H9 (cell line): ENCODE measurements at regions not wholly inside any gene's neighbourhood (a gene's known extent, or its start where the extent isn't known, plus 50 kb on each side); places are given as distances from the start of the nearest gene placed in this dataset.

Experiments used
- DNase-seq: peaks from one replicate; pipeline ENCODE4 v3.0.0-alpha.2; 2017
- H2AFZ ChIP-seq: one replicate; pipeline ENCODE4 v1.6.1; 2013; ENCODE audit warnings: mild to moderate bottlenecking, low read length, control low read depth, moderate library complexity
- H2AK5ac ChIP-seq: 2 replicates; pipeline ENCODE4 v1.6.1; 2013; ENCODE audit warnings: low read length, control low read depth, mixed read lengths; ENCODE audit not compliant: insufficient read length
- H2BK120ac ChIP-seq: one replicate; pipeline ENCODE4 v1.6.1; 2013; ENCODE audit warnings: low read depth, mild to moderate bottlenecking, low read length, control low read depth, inconsistent platforms; ENCODE audit not compliant: poor library complexity, severe bottlenecking
- H2BK12ac ChIP-seq: 2 replicates; pipeline ENCODE4 v1.6.1; 2013; ENCODE audit warnings: low read length, control low read depth, mixed read lengths, low read depth; ENCODE audit not compliant: insufficient read length
- H2BK15ac ChIP-seq: 2 replicates; pipeline ENCODE4 v1.6.1; 2013; ENCODE audit warnings: low read depth, low read length, control low read depth
- H2BK20ac ChIP-seq: one replicate; pipeline ENCODE4 v1.6.1; 2013; ENCODE audit warnings: low read depth, mild to moderate bottlenecking, low read length, control low read depth, inconsistent platforms; ENCODE audit not compliant: poor library complexity, severe bottlenecking
- H2BK5ac ChIP-seq: 2 replicates; pipeline ENCODE4 v1.6.1; 2013; ENCODE audit warnings: low read length, control low read depth, mixed read lengths; ENCODE audit not compliant: insufficient read length
- H3K14ac ChIP-seq: 2 replicates; pipeline ENCODE4 v1.6.1; 2013; ENCODE audit warnings: low read length, control low read depth; ENCODE audit not compliant: insufficient read depth
- H3K18ac ChIP-seq: 2 replicates; pipeline ENCODE4 v1.6.1; 2013; ENCODE audit warnings: low read depth, mild to moderate bottlenecking, mixed read lengths, low read length, control low read depth; ENCODE audit not compliant: insufficient read length
- H3K23ac ChIP-seq: 2 replicates; pipeline ENCODE4 v1.6.1; 2013; ENCODE audit warnings: low read length, control low read depth, mixed read lengths, low read depth; ENCODE audit not compliant: insufficient read length
- H3K23me2 ChIP-seq: 2 replicates; pipeline ENCODE4 v1.6.1; 2013; ENCODE audit warnings: low read depth, mild to moderate bottlenecking, mixed read lengths, low read length, control low read depth; ENCODE audit not compliant: insufficient read length, poor library complexity, severe bottlenecking
- H3K27ac ChIP-seq: 2 replicates; pipeline ENCODE4 v1.5.1; 2013; ENCODE audit warnings: low read length, control low read depth, mixed read lengths, low read depth; ENCODE audit not compliant: insufficient read length
- H3K27me3 ChIP-seq: 2 replicates; pipeline ENCODE4 v1.6.1; 2013; ENCODE audit warnings: low read length, control low read depth, inconsistent platforms; ENCODE audit not compliant: insufficient read depth
- H3K4ac ChIP-seq: 2 replicates; pipeline ENCODE4 v1.6.1; 2013; ENCODE audit warnings: low read depth, mild to moderate bottlenecking, control low read depth, inconsistent platforms, low read length, moderate library complexity
- H3K4me1 ChIP-seq: 2 replicates; pipeline ENCODE4 v1.6.1; 2013; ENCODE audit warnings: low read length, control low read depth, inconsistent platforms; ENCODE audit not compliant: insufficient read depth
- H3K4me2 ChIP-seq: 2 replicates; pipeline ENCODE4 v1.6.1; 2013; ENCODE audit warnings: low read length, control low read depth, mixed read lengths; ENCODE audit not compliant: insufficient read length, insufficient read depth
- H3K56ac ChIP-seq: 2 replicates; pipeline ENCODE4 v1.6.1; 2013; ENCODE audit warnings: low read depth, mild to moderate bottlenecking, mixed read lengths, low read length, control low read depth; ENCODE audit not compliant: insufficient read length
- H3K79me1 ChIP-seq: 2 replicates; pipeline ENCODE4 v1.6.1; 2013; ENCODE audit warnings: low read depth, mild to moderate bottlenecking, moderate library complexity, low read length, control low read depth, inconsistent platforms; ENCODE audit not compliant: insufficient read depth, poor library complexity, severe bottlenecking
- H3K79me2 ChIP-seq: 2 replicates; pipeline ENCODE4 v1.6.1; 2013; ENCODE audit warnings: low read length, control low read depth, inconsistent platforms; ENCODE audit not compliant: insufficient read depth
- H3K9ac ChIP-seq: 2 replicates; pipeline ENCODE4 v1.6.1; 2013; ENCODE audit warnings: low read length, control low read depth, mixed read lengths; ENCODE audit not compliant: insufficient read length; ENCODE audit errors: extremely low read depth
- H3K9me3 ChIP-seq: one replicate; pipeline ENCODE4 v1.6.1; 2013; ENCODE audit warnings: low read depth, low read length, inconsistent platforms; ENCODE audit not compliant: control insufficient read depth
- H3T11ph ChIP-seq: one replicate; pipeline ENCODE4 v1.6.1; 2013; ENCODE audit warnings: mild to moderate bottlenecking, low read length, control low read depth, inconsistent platforms
- H4K20me1 ChIP-seq: one replicate; pipeline ENCODE4 v1.6.1; 2013; ENCODE audit not compliant: control insufficient read depth, insufficient read length, insufficient read depth
- H4K5ac ChIP-seq: 2 replicates; pipeline ENCODE4 v1.6.1; 2013; ENCODE audit warnings: low read depth, mild to moderate bottlenecking, mixed read lengths, low read length, control low read depth; ENCODE audit not compliant: insufficient read length
- H4K8ac ChIP-seq: replicated peaks from 2 replicates; pipeline ENCODE4 v1.6.1; 2013; ENCODE audit warnings: low read length, control low read depth, mixed read lengths, low read depth; ENCODE audit not compliant: insufficient read length
- H4K91ac ChIP-seq: 2 replicates; pipeline ENCODE4 v1.6.1; 2013; ENCODE audit warnings: low read depth, mild to moderate bottlenecking, moderate library complexity, mixed read lengths, low read length, control low read depth; ENCODE audit not compliant: insufficient read length
- H3K27ac Mint-ChIP-seq, 3 experiments: 2 replicates in 2 of 3; 3 replicates in 1 of 3; pipeline ENCODE4 v1.8.0; 2020 to 2021; ENCODE audit warnings: mixed read lengths in 3 of 3, mild to moderate bottlenecking in 1 of 3, moderate library complexity in 1 of 3
- H3K27me3 Mint-ChIP-seq: 2 replicates; pipeline ENCODE4 v1.8.0; 2021; ENCODE audit warnings: low read depth, mild to moderate bottlenecking, moderate library complexity, mixed read lengths
- H3K36me3 Mint-ChIP-seq, 3 experiments: 2 replicates in 2 of 3; 3 replicates in 1 of 3; pipeline ENCODE4 v1.8.0; 2020 to 2021; ENCODE audit warnings: low read depth in 3 of 3, mixed read lengths in 3 of 3; ENCODE audit not compliant: insufficient read depth in 1 of 3
- H3K4me1 Mint-ChIP-seq, 2 experiments: 2 replicates each; pipeline ENCODE4 v1.8.0; 2020; ENCODE audit warnings: mixed read lengths in 2 of 2
- H3K4me3 Mint-ChIP-seq, 2 experiments: 2 replicates in 1 of 2; 3 replicates in 1 of 2; pipeline ENCODE4 v1.8.0; 2020 to 2021; ENCODE audit warnings: mild to moderate bottlenecking in 2 of 2, mixed read lengths in 2 of 2, moderate library complexity in 1 of 2
- H3K9me3 Mint-ChIP-seq, 2 experiments: 2 replicates in 1 of 2; 3 replicates in 1 of 2; pipeline ENCODE4 v1.8.0; 2020; ENCODE audit warnings: mild to moderate bottlenecking in 2 of 2, mixed read lengths in 2 of 2, moderate library complexity in 1 of 2
- CTCF ChIP-seq: fragments of 200-600 bp; sonication (generic); conservative IDR thresholded peaks from 3 replicates; pipeline ENCODE4 v1.8.0; 2021; ENCODE audit warnings: antibody characterized with exemption, mild to moderate bottlenecking
- WGBS: extraction: QIAGEN DNeasy Blood & Tissue Kit; methylation state at CpG from one replicate; pipeline ENCODE4 v1.1.7; 2013; ENCODE audit warnings: missing lambda C conversion rate, low lambda C conversion rate, mixed read lengths; ENCODE audit not compliant: insufficient read length; ENCODE audit errors: extremely low coverage; 5-methylcytosine and 5-hydroxymethylcytosine counted together

DNA sequence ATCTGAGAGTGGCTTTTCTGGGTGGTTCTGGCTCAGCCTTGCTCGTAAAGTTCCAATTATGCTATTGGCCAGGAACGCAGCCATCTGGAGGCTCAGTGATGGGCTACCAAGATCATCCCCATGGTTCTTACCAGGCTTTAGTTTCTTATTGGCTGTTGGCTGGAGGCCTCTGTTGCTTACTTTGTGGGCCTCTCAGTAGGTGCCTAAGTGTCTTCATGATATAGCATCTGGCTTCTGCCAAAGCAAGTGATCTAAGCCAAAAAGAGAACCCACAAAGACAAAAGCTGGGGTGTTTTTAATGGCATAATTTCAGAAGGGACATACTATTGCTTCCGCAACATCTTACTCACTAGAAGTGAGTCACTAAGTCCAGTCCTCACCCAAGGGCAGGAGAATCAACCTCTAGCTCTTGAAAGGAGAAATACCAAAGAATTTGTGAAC lies 132.0 kb upstream of the MDFIC start:
- Histone ChIP-seq H3K23me2 (no peaks in the 10 kb centered on the region), H3K23ac (no peak overlapping the region), H4K5ac (no peak overlapping the region), H3K4me1 (no peaks in the 10 kb centered on the region), H3K14ac (no peak overlapping the region), H2AFZ (no peak overlapping the region), H2BK5ac (no peak overlapping the region), H3K18ac (no peak overlapping the region), H3K9ac (no peak overlapping the region), H3K27ac (no peak overlapping the region), H3K4me2 (no peak overlapping the region), H3K79me2 (no peaks in the 10 kb centered on the region), H3K27me3 (no peaks in the 10 kb centered on the region), H3K79me1 (no peaks in the 10 kb centered on the region), H2AK5ac (no peak overlapping the region), H2BK15ac (no peak overlapping the region), H4K91ac (no peak overlapping the region), H3K4ac (no peak overlapping the region), H4K20me1 (no peaks in the 10 kb centered on the region), H4K8ac (no peak overlapping the region), H2BK20ac (no peak overlapping the region), H2BK12ac (no peak overlapping the region), H2BK120ac (no peak overlapping the region), H3K9me3 (no peaks in the 10 kb centered on the region), H3K56ac (no peak overlapping the region), H3T11ph (no peak overlapping the region)
- H3K4me3 Mint-ChIP-seq = no peak overlapping the region
- WGBS = no CpG with 5 or more reads among the region's 3 CpGs
- TF ChIP-seq CTCF = no peak
- H3K36me3 Mint-ChIP-seq = no peaks in the 10 kb centered on the region
- DNase-seq = no peak
- no peaks in the 10 kb centered on the region for H3K27me3 Mint-ChIP-seq
- no peaks in the 10 kb centered on the region; a peak in 1 of 5 replicates for H3K9me3 Mint-ChIP-seq
- H3K4me1 Mint-ChIP-seq = no peaks in the 10 kb centered on the region
- H3K27ac Mint-ChIP-seq = no peak overlapping the region
